CD4-positive, alpha-beta T cell treated with Interleukin-12 subunit alpha and Interleukin-12 subunit beta, for 1 hour (primary cell): ENCODE measurements at regions not wholly inside any gene's neighbourhood (a gene's known extent, or its start where the extent isn't known, plus 50 kb on each side); places are given as distances from the start of the nearest gene placed in this dataset.

Experiments used
- DNase-seq: peaks from one replicate; pipeline ENCODE4 v3.0.0-alpha.2; 2020

GRCh38 chr5:167886196-167886595, 405.2 kb upstream of the WWC1 start:
- DNase-seq = no peak

- DNase-seq = no peak
Observed at GRCh38 chr5:167888393-167888792, 403.1 kb upstream of the WWC1 start.

- no peak for DNase-seq
Observed at GRCh38 chr5:167889276-167889675, 402.2 kb upstream of the WWC1 start.

GRCh38 chr5:167892352-167893115, 398.9 kb upstream of the WWC1 start:
- DNase-seq = no peak

GRCh38 chr5:167893271-167893670, 398.2 kb upstream of the WWC1 start:
- no peak for DNase-seq

GRCh38 chr5:167894631-167895472, 396.6 kb upstream of the WWC1 start:
- no peak for DNase-seq

- DNase-seq = no peak
Observed at GRCh38 chr5:167895899-167896659, 395.4 kb upstream of the WWC1 start.

- DNase-seq = no peak
Observed at GRCh38 chr5:167896814-167897213, 394.6 kb upstream of the WWC1 start.

- no peak for DNase-seq
Observed at GRCh38 chr5:167897371-167897770, 394.1 kb upstream of the WWC1 start.

- no peak for DNase-seq
Observed at GRCh38 chr5:167898361-167899042, 392.9 kb upstream of the WWC1 start.

GRCh38 chr5:167899490-167900070, 391.9 kb upstream of the WWC1 start:
- no peak for DNase-seq

- no peak for DNase-seq
Observed at GRCh38 chr5:167900340-167900935, 391.0 kb upstream of the WWC1 start.

GRCh38 chr5:167902298-167902697, 389.1 kb upstream of the WWC1 start:
- no peak for DNase-seq

GRCh38 chr5:167903243-167903642, 388.2 kb upstream of the WWC1 start:
- DNase-seq = no peak

GRCh38 chr5:167903659-167904058, 387.8 kb upstream of the WWC1 start:
- DNase-seq = no peak

GRCh38 chr5:167905919-167906853, 385.3 kb upstream of the WWC1 start:
- no peak for DNase-seq

GRCh38 chr5:167908606-167909005, 382.8 kb upstream of the WWC1 start:
- DNase-seq = no peak

GRCh38 chr5:167912941-167913665, 378.3 kb upstream of the WWC1 start:
- no peak for DNase-seq

- DNase-seq = no peak
Observed at GRCh38 chr5:167915237-167915636, 376.2 kb upstream of the WWC1 start.

GRCh38 chr5:167916261-167916691, 375.2 kb upstream of the WWC1 start:
- no peak for DNase-seq
